ENCODE measurements at regions not wholly inside any gene's neighbourhood (a gene's known extent, or its start where the extent isn't known, plus 50 kb on each side); places are given as distances from the start of the nearest gene placed in this dataset.

GRCh38 chr14:81849714-81850113, 316.1 kb upstream of the SEL1L start:
- DNase-seq = no peak

- no peak for DNase-seq
Measured at GRCh38 chr14:81855007-81855406, 321.4 kb upstream of the SEL1L start.

GRCh38 chr14:81859046-81859445, 325.4 kb upstream of the SEL1L start:
- no peak for DNase-seq

- no peak for DNase-seq
Measured at GRCh38 chr14:81868172-81868571, 334.5 kb upstream of the SEL1L start.

- no peak for DNase-seq
Measured at GRCh38 chr14:81871706-81872105, 338.1 kb upstream of the SEL1L start.

GRCh38 chr14:81884382-81884781, 350.7 kb upstream of the SEL1L start:
- DNase-seq = no peak

GRCh38 chr14:81886588-81886987, 352.9 kb upstream of the SEL1L start:
- no peak for DNase-seq

- no peak for DNase-seq
Measured at GRCh38 chr14:81889529-81889928, 355.9 kb upstream of the SEL1L start.

GRCh38 chr14:81890020-81890419, 356.4 kb upstream of the SEL1L start:
- no peak for DNase-seq

- no peak for DNase-seq
Measured at GRCh38 chr14:81903477-81903876, 369.8 kb upstream of the SEL1L start.

GRCh38 chr14:81927070-81927469, 393.4 kb upstream of the SEL1L start:
- DNase-seq = peak; percentile 0

GRCh38 chr14:81931828-81932227, 398.2 kb upstream of the SEL1L start:
- no peak for DNase-seq

GRCh38 chr14:81936348-81936747, 402.7 kb upstream of the SEL1L start:
- no peak for DNase-seq

- no peak for DNase-seq
Measured at GRCh38 chr14:81936902-81937301, 403.2 kb upstream of the SEL1L start.

GRCh38 chr14:81938341-81938740, 404.7 kb upstream of the SEL1L start:
- no peak for DNase-seq

- no peak for DNase-seq
Measured at GRCh38 chr14:81940651-81941050, 407.0 kb upstream of the SEL1L start.

GRCh38 chr14:81942071-81942470, 408.4 kb upstream of the SEL1L start:
- no peak for DNase-seq

GRCh38 chr14:81946375-81946774, 412.7 kb upstream of the SEL1L start:
- DNase-seq = no peak

- DNase-seq = peak; percentile 59
Measured at GRCh38 chr14:81946834-81947798, 413.5 kb upstream of the SEL1L start.

GRCh38 chr14:81952917-81953316, 419.3 kb upstream of the SEL1L start:
- no peak for DNase-seq

GRCh38 chr14:81953419-81953818, 419.8 kb upstream of the SEL1L start:
- DNase-seq = no peak

- DNase-seq = no peak
Measured at GRCh38 chr14:81955123-81955522, 421.5 kb upstream of the SEL1L start.

GRCh38 chr14:81960781-81961180, 427.1 kb upstream of the SEL1L start:
- DNase-seq = no peak

- DNase-seq = no peak
Measured at GRCh38 chr14:81963846-81964245, 430.2 kb upstream of the SEL1L start.

- no peak for DNase-seq
Measured at GRCh38 chr14:81970307-81970706, 436.7 kb upstream of the SEL1L start.

Measured in NCI-H146 (cell line).